ENCODE measurements at regions not wholly inside any gene's neighbourhood (a gene's known extent, or its start where the extent isn't known, plus 50 kb on each side); places are given as distances from the start of the nearest gene placed in this dataset.
A peak's percentile ranks its signal among the peaks of the same experiment; 100 is the strongest.

- DNase-seq, result peak; percentile 91
These were observed 65.1 kb upstream of the DUSP22 start for GRCh38 chr6:227074-227782.

DNA sequence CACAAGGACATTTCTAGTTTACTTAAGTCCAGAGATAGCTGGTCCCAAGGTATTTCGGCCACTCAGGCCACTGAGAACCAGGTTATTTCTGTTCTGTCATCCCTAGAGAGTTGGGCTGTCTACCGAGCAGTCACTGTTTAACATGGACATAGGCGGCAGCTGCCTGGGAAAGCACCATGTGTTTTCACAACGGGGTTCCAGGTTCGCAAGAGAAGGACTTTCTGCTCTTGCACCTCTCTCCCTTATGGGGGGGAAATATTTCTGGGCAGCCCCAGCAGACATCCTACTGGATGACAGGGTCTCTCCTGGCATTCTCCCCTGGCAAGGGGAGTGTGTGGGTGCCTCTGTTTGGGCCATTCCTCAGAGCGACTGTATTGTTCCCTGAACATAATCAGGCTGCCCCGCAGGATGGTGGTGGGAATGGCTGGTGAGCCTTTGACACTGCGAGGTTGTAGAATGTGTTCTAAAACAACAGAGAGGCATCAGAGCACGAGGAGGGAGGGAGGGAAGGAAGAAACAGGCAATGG, 64.4 kb upstream of the DUSP22 start:
- DNase-seq, result no peak

GRCh38 chr6:228881-229651, 63.2 kb upstream of the DUSP22 start:
- DNase-seq, result no peak

- DNase-seq, result peak; percentile 54
These were observed 60.5 kb upstream of the DUSP22 start for GRCh38 chr6:231779-232178.

DNA sequence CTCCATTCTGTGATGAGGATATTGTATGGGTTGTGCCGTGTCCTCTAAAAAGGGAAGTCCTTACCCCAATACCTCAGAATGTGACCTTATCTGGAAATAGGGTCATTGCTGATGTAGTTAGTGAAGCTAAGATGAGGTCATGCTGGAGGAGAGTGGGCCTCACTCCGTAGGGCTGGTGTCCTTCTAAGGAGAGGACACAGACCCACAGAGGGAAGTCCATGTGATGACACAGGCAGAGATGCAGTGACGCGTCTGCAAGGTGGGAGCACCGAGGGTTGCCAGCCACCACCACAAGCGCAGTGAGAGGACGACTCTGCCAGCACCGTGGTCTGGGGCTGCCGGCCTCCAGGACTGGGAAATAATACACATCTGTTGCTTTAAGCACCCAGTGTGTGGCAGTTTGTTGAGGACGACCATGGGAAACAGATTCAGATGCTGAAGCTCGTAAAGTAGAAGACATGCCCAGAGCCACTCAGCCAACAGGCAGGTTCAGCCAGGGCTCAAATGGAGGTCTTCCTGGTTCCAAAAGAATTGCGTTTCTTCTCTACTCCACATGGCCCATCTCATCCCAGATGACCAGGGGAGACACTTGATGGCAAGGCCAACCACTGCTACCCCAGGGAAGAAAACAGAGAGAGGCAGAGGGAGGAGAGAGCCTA, 59.2 kb upstream of the DUSP22 start:
- peak; percentile 86 for DNase-seq

- no peak for DNase-seq
These were observed 57.4 kb upstream of the DUSP22 start for GRCh38 chr6:234706-235372.

DNA sequence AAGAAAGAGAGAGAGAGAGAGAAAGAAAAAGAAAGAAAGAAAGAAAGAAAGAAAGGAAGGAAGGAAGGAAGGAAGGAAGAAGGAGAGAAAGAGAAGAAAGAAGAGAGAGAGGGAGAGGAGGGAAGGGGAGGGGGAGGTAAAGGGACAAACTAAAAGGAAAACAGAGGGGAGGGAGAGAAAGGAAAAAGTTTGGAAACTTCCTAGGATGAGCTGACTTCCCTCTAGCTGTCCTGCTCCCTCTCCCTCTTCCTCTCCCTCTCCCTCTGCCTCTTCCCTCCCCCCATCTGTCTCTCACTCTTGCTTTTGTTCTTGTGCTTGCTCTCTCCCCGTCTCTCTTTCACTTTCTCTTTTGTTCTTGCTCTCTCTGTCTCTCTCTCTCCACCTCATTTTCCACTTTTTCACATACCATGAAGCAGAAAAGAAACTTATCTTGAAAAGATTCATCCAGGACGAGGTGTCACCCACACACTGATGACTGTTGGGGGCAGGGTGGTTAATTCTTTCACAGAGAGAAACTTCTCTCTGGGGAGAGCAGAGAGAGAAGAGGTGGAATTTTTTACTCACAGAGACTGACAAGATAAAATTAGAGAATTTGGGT, 56.4 kb upstream of the DUSP22 start:
- DNase-seq, result peak; percentile 96

- DNase-seq, result no peak
These were observed 55.8 kb upstream of the DUSP22 start for GRCh38 chr6:236519-236918.

- DNase-seq, result no peak
These were observed 52.1 kb upstream of the DUSP22 start for GRCh38 chr6:240151-240550.

- DNase-seq, result no peak
These were observed 50.9 kb upstream of the DUSP22 start for GRCh38 chr6:241336-241865.
